ACC112 (cell line): ENCODE measurements at regions not wholly inside any gene's neighbourhood (a gene's known extent, or its start where the extent isn't known, plus 50 kb on each side); places are given as distances from the start of the nearest gene placed in this dataset.

Experiments used
- H2AFZ ChIP-seq: fragments of 200-600 bp; sonication (generic); one replicate; pipeline ENCODE4 v1.6.0; 2017; ENCODE audit warnings: antibody characterized with exemption, low read length; ENCODE audit not compliant: unreplicated experiment
- H3K27ac ChIP-seq: fragments of 200-600 bp; sonication (generic); 2 replicates; pipeline ENCODE4 v1.5.1; 2014; ENCODE audit warnings: low read depth, mild to moderate bottlenecking, antibody characterized with exemption, low read length, moderate library complexity
- H3K27me3 ChIP-seq: fragments of 200-600 bp; sonication (generic); 2 replicates; pipeline ENCODE4 v1.6.1; 2014; ENCODE audit warnings: mild to moderate bottlenecking, antibody characterized with exemption, low read length, moderate library complexity, mixed read lengths; ENCODE audit not compliant: insufficient read depth
- H3K36me3 ChIP-seq: fragments of 200-600 bp; sonication (generic); 2 replicates; pipeline ENCODE4 v1.6.1; 2016; ENCODE audit warnings: mild to moderate bottlenecking, antibody characterized with exemption, low read length, moderate library complexity, mixed read lengths; ENCODE audit not compliant: insufficient read depth
- H3K4me1 ChIP-seq: fragments of 200-600 bp; sonication (generic); one replicate; pipeline ENCODE4 v1.6.1; 2016; ENCODE audit warnings: low read length, mixed read lengths; ENCODE audit not compliant: insufficient read depth, unreplicated experiment, control insufficient read depth
- H3K4me3 ChIP-seq: fragments of 200-600 bp; sonication (generic); 2 replicates; pipeline ENCODE4 v1.5.1; 2014; ENCODE audit warnings: mild to moderate bottlenecking, low read depth, low read length
- H3K79me2 ChIP-seq: fragments of 200-600 bp; sonication (generic); one replicate; pipeline ENCODE4 v1.6.0; 2016; ENCODE audit warnings: low read length; ENCODE audit not compliant: control insufficient read depth, unreplicated experiment, insufficient read depth

DNA sequence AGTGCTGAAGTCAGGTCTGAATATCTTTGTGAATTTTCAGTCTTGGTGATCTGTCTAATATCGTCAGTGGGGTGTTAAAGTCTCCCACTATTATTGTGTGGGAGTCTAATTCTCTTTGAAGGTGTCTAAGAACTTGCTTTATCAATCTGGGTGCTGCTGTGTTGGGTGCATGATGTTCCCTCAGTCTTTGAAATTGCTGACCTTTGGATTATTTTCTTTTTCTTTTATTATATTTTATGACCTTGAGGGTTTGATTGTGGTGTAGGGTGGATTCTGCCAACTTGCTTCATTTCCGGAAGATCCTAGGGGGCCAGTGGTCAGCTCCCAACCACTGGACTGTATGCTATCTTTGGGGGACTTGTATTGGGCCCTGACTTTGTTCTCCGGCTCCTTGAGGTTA lies 415.3 kb downstream of the USP25 start:
- H3K4me1 ChIP-seq, result no peaks in the 10 kb centered on the region
- no peaks in the 10 kb centered on the region for H3K79me2 ChIP-seq
- H3K27ac ChIP-seq, result no peak overlapping the region
- H2AFZ ChIP-seq, result no peak overlapping the region
- no peak overlapping the region for H3K4me3 ChIP-seq
- no peaks in the 10 kb centered on the region for H3K27me3 ChIP-seq
- no peaks in the 10 kb centered on the region for H3K36me3 ChIP-seq

DNA sequence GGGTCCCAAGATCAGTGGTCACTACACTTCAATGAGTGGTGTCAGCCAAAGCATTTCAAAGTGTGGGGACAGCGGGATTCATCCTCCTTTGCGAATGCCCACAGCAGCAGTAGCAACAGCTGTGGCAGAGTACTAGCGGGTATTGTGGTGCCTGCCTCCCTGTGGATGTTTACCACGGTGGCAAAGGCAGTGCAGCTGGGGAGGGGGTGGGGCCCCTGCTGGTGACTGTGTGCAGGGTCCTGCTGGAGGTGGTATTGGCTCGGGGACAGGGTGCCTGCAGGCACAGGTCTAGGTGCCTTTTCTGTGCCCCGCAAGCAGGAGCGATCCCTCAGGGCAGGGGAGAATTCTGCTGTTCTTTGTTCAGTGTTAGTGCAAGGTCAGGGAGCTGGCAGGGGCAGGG lies 415.7 kb downstream of the USP25 start:
- H3K36me3 ChIP-seq, result no peaks in the 10 kb centered on the region
- no peaks in the 10 kb centered on the region for H3K27me3 ChIP-seq
- no peaks in the 10 kb centered on the region for H3K79me2 ChIP-seq
- H2AFZ ChIP-seq, result no peak overlapping the region
- H3K27ac ChIP-seq, result no peak overlapping the region
- H3K4me1 ChIP-seq, result no peaks in the 10 kb centered on the region
- no peak overlapping the region for H3K4me3 ChIP-seq

DNA sequence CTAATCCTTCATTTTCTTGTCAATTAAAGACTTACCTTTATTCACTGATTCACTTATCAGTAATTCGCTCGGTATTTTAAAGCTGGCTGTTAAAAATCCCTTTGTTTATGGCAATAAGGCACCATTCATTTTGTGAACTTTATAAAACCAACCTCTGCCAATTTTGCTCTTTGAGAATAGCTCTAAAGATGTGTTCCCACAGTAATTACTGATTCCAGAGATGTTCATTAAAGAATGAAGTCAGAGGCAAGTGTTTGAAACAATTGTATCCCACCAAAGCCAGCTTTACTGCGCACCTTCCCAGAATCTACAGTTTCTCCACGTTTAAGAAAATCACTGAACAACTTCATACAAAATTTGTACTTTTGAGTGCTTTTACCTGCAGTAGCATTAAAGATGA lies 424.5 kb downstream of the USP25 start:
- no peak overlapping the region for H3K4me3 ChIP-seq
- H3K79me2 ChIP-seq, result no peaks in the 10 kb centered on the region
- H3K27me3 ChIP-seq, result no peaks in the 10 kb centered on the region
- no peak overlapping the region for H3K27ac ChIP-seq
- no peaks in the 10 kb centered on the region for H3K36me3 ChIP-seq
- no peak overlapping the region for H2AFZ ChIP-seq
- no peaks in the 10 kb centered on the region for H3K4me1 ChIP-seq

DNA sequence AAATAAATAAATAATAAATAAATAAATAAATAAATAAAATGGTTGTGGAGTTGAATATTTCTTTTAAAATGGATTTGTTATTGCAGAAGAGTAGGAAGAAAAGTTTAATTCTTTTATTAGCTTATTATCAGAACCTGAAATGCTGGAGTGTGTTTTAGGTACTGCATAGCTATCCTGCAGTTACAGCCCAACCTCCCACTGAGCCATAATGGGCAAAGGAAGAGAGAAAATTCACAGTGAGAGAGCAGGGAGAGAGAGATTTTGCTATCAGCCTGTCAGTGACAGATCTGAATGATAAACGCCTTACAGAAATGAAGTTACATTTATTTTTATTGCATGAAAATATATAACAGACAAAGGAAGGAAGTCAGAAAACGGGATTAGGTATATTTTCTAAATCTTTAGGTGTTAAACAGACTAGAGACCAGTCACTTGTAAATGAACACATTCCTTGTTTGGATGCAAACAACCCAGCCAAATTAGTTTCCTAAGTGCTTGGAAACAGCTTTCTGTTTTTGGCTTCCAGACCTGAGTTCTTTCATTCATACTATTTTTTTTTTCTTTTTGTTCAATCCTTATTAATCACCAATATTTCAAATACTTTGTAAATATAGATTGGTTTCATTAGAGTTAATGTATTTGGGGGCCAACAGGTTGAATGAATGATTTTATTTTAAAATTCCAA lies 425.3 kb downstream of the USP25 start:
- no peaks in the 10 kb centered on the region for H3K4me1 ChIP-seq
- H3K79me2 ChIP-seq, result no peaks in the 10 kb centered on the region
- H3K27me3 ChIP-seq, result no peaks in the 10 kb centered on the region
- H2AFZ ChIP-seq, result no peak overlapping the region
- no peak overlapping the region for H3K4me3 ChIP-seq
- H3K27ac ChIP-seq, result no peak overlapping the region
- no peaks in the 10 kb centered on the region for H3K36me3 ChIP-seq

DNA sequence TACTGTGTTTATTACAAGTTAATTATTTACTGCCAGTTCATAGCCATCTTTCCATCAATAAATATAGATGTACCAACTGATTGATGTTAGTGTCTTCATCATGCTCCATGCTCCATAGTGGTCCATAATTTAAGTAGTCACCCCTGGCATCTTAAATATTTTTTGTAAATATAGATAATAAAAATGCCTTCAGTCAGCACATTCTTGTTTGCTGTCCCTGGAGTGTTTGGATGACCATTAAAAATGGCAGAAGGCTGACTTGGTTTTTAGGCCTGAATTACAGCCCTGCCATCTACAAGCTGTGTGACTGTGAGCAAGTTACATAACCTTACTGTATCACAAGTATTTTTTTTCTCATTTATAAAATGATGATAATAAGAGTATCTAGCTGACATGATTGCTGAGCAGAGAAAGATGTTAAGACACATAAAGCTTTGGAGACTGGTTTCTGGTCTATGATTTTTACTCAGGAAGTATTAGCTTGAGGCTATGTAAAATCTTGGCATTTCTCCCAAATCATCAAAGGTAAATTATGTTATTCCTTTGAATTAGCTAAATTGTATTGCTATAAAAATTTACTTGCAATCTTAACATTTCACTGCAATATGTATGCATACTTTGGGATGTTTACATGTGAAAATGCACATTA lies 427.2 kb downstream of the USP25 start:
- Histone ChIP-seq H2AFZ (no peak overlapping the region), H3K27ac (no peak overlapping the region), H3K4me3 (no peak overlapping the region), H3K36me3 (no peaks in the 10 kb centered on the region), H3K27me3 (no peaks in the 10 kb centered on the region), H3K79me2 (no peaks in the 10 kb centered on the region), H3K4me1 (no peaks in the 10 kb centered on the region)

DNA sequence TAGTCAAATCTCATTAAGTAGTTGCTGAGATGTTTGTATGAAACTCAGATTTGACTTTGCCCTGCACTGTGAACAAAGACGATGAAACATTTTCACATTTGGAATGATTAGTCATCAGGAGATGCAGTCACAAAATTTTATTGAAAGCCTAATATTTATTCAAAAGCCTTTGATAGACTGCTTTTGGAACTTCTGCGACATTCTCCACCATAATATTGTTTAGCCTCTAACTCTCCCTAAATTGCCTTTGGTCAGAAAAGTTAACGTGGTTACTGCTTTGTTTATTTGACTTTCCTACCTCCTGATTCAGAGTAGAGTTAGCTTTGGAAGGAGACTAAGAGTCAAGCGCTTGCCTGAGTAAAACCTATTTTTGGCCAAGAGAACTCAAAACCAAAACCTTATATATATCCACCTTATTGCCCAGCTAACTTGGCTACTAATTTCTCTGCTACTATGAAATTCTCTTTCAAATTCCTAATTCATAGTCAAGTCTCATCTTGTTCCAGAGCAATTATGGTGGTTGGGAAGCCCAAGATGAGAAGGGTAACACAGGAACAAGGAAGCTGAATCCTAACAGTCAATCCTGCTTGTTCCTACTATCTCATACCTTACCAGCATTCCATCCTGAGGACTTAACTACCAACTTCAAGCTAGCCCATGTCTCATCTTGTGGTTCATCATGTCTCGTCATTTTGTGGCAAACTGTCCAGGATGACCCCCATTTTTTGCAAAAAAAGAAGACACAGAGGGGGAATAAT lies 429.6 kb downstream of the USP25 start:
- Histone ChIP-seq H3K27ac (no peak overlapping the region), H3K4me1 (no peaks in the 10 kb centered on the region), H3K79me2 (no peaks in the 10 kb centered on the region), H3K4me3 (no peak overlapping the region), H3K36me3 (no peaks in the 10 kb centered on the region), H3K27me3 (no peaks in the 10 kb centered on the region), H2AFZ (no peak overlapping the region)

DNA sequence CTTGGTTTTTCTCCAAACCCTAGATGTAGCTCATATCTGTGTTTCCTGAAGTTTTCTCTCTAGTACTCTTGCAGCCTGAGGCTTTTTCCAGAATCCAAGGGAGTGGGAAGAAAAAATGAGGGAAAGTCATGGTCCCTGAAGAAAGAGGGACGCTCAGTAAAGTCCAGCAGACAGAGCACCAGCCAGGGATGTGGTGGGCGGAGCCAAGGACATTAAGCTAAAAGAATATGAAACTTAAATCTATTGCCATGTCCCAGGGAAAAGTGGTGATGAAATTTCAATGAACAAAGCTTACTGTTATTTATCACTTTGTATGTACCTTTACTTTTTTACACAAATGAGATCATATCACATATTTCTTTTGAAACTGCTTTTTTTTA lies 430.2 kb downstream of the USP25 start:
- no peaks in the 10 kb centered on the region for H3K36me3 ChIP-seq
- H3K4me1 ChIP-seq, result no peaks in the 10 kb centered on the region
- no peak overlapping the region for H3K4me3 ChIP-seq
- no peak overlapping the region for H3K27ac ChIP-seq
- H3K27me3 ChIP-seq, result no peaks in the 10 kb centered on the region
- no peaks in the 10 kb centered on the region for H3K79me2 ChIP-seq
- no peak overlapping the region for H2AFZ ChIP-seq

DNA sequence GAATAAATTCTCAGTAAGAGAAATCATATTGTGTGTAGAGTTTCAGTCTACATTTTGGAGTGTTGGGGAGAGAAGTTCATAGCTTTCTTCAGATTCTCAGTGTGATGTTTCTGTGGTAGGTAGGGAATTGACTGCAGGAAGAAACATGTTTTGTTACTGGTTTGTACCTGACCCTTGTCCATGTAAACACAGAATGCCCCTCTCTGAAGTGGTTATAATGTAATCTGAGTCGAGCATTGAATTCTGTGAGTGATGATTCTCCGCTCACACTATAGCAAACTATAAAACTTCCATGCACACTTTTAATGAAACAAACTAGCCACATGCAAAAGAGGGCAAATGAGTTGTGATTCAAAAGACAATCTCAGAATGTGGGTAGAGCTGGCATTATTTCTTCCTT lies 433.2 kb downstream of the USP25 start:
- no peaks in the 10 kb centered on the region for H3K79me2 ChIP-seq
- no peaks in the 10 kb centered on the region for H3K36me3 ChIP-seq
- H3K4me3 ChIP-seq, result no peak overlapping the region
- H3K4me1 ChIP-seq, result no peaks in the 10 kb centered on the region
- no peaks in the 10 kb centered on the region for H3K27me3 ChIP-seq
- no peak overlapping the region for H3K27ac ChIP-seq
- H2AFZ ChIP-seq, result no peak overlapping the region

DNA sequence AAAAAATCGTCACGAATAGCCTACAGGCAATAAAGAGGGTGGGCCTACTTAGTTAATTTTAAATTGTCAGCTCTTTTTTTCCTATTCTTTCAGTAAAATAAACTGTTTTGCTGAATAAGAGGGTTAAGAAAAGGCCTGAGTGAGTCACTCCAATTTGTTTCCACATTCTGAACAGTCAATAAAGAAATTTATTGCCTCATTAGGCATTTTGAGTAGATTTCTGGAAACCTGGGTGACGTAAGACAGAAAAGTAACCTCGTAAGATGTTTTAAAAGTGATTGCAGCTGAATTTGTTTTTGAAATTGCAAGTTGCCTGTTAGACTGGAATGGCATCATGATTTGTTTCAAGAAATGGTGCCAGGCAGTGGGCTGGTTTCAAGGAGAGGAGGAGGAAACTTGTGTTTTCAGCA lies 439.3 kb downstream of the USP25 start:
- Histone ChIP-seq H3K4me1 (peaks cover 11% of the 10 kb centered on the region), H3K27me3 (no peaks in the 10 kb centered on the region), H3K36me3 (no peaks in the 10 kb centered on the region), H3K4me3 (peak overlapping the region; percentile 11; the same call in 1 of the 2 replicates), H2AFZ (peak overlapping the region; percentile 21), H3K27ac (no peak overlapping the region), H3K79me2 (no peaks in the 10 kb centered on the region)

DNA sequence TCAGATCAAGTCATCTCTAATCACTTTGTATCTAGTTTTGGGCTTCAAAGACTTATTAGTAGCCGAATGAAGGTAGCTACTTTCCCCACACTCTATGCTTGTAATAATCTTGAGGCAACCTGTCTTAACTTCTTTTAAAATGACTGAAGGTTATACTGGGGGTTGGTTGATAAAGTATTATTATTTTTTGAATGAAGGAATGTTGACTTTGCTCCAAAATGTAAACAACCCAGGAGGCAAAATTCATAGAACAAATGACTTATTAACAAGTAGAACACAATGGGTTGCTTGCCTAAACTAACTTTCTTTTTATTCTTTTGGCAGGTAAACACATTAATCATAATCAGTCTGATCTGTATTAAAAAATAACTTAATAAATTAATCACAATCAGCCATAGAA lies 440.0 kb downstream of the USP25 start:
- peaks cover 11% of the 10 kb centered on the region for H3K4me1 ChIP-seq
- peak overlapping the region; percentile 21 for H2AFZ ChIP-seq
- H3K36me3 ChIP-seq, result no peaks in the 10 kb centered on the region
- H3K79me2 ChIP-seq, result no peaks in the 10 kb centered on the region
- no peak overlapping the region for H3K4me3 ChIP-seq
- no peak overlapping the region for H3K27ac ChIP-seq
- H3K27me3 ChIP-seq, result no peaks in the 10 kb centered on the region

DNA sequence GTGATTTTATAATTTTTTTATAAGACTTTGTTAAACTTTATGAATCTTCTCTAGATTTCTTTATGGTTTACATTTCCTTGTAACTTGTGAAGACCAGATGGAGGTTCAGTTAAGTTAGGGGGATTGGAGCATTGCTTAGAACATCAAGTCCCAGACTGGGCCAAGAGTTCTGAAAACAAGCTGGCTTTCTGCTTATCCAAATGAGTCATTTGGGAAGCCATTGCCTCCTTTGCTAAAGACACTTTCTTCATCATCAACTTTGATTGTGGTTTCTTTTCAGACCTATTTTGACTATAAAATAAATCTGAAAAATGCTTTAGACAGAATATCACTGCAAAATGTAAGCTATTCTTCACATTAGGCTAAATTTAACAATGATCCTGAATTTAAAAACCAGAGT lies 446.8 kb downstream of the USP25 start:
- H2AFZ ChIP-seq, result no peak overlapping the region
- H3K4me1 ChIP-seq, result no peaks in the 10 kb centered on the region
- H3K36me3 ChIP-seq, result no peaks in the 10 kb centered on the region
- no peak overlapping the region for H3K4me3 ChIP-seq
- H3K79me2 ChIP-seq, result no peaks in the 10 kb centered on the region
- H3K27me3 ChIP-seq, result no peaks in the 10 kb centered on the region
- H3K27ac ChIP-seq, result no peak overlapping the region
